Keratinocyte (primary cell): ENCODE measurements at regions not wholly inside any gene's neighbourhood (a gene's known extent, or its start where the extent isn't known, plus 50 kb on each side); places are given as distances from the start of the nearest gene placed in this dataset.

Source experiments
- DNase-seq: peaks from one replicate; pipeline ENCODE4 v3.0.0-alpha.2; 2011; ENCODE audit warnings: low read depth, missing footprints, low spot score
- FAIRE-seq: peaks from 2 replicates; lab custom pipeline; 2011; peaks lifted over from hg19 to GRCh38; lab: Jason Lieb, UNC
- H2AFZ ChIP-seq: 2 replicates; pipeline ENCODE4 v1.6.0; 2012; ENCODE audit warnings: low read length, control low read depth, inconsistent platforms; ENCODE audit not compliant: control insufficient read depth
- H3K27ac ChIP-seq: 2 replicates; pipeline ENCODE4 v1.5.1; 2011; ENCODE audit warnings: low read length; ENCODE audit not compliant: control insufficient read depth, insufficient read depth
- H3K27me3 ChIP-seq: 3 replicates; pipeline ENCODE4 v1.6.0; 2011; ENCODE audit warnings: low read length; ENCODE audit not compliant: control insufficient read depth, insufficient read depth; ENCODE audit errors: extremely low read depth
- H3K36me3 ChIP-seq, 2 experiments: 2 replicates in 1 of 2; 3 replicates in 1 of 2; pipeline ENCODE4 v1.5.1; 2011; ENCODE audit warnings: low read length in 2 of 2, mild to moderate bottlenecking in 1 of 2; ENCODE audit not compliant: control insufficient read depth in 2 of 2, insufficient read depth in 2 of 2; ENCODE audit errors: extremely low read depth in 1 of 2
- H3K4me1 ChIP-seq: 3 replicates; pipeline ENCODE4 v1.5.1; 2011; ENCODE audit warnings: low read length; ENCODE audit not compliant: control insufficient read depth, insufficient read depth; ENCODE audit errors: extremely low read depth
- H3K4me2 ChIP-seq: 3 replicates; pipeline ENCODE4 v1.6.0; 2011; ENCODE audit warnings: low read depth, low read length; ENCODE audit not compliant: control insufficient read depth, insufficient read depth; ENCODE audit errors: extremely low read depth
- H3K4me3 ChIP-seq, 3 experiments: fragments of 200-600 bp in 1 of 3; sonication (generic) in 1 of 3; 2 replicates in 2 of 3; 3 replicates in 1 of 3; pipeline ENCODE4 v1.5.1; 2011 to 2016; ENCODE audit warnings: low read length in 3 of 3, mild to moderate bottlenecking in 3 of 3, control low read depth in 2 of 3, inconsistent platforms in 1 of 3, low read depth in 1 of 3, mixed read lengths in 1 of 3, mixed run types in 1 of 3, moderate library complexity in 1 of 3; ENCODE audit not compliant: control insufficient read depth in 2 of 3, insufficient read depth in 2 of 3; ENCODE audit errors: extremely low read depth in 1 of 3
- H3K79me2 ChIP-seq: 2 replicates; pipeline ENCODE4 v1.6.0; 2012; ENCODE audit warnings: low read length; ENCODE audit not compliant: control insufficient read depth, insufficient read depth
- H3K9ac ChIP-seq: 3 replicates; pipeline ENCODE4 v1.6.0; 2011; ENCODE audit warnings: low read length; ENCODE audit not compliant: control insufficient read depth, insufficient read depth; ENCODE audit errors: extremely low read depth
- H3K9me1 ChIP-seq: 3 replicates; pipeline ENCODE4 v1.6.0; 2011; ENCODE audit warnings: low read length; ENCODE audit not compliant: control insufficient read depth, insufficient read depth; ENCODE audit errors: extremely low read depth
- H3K9me3 ChIP-seq: 2 replicates; pipeline ENCODE4 v1.5.1; 2012; ENCODE audit warnings: low read depth, low read length; ENCODE audit not compliant: control insufficient read depth
- H4K20me1 ChIP-seq: 3 replicates; pipeline ENCODE4 v1.6.0; 2011; ENCODE audit warnings: low read length; ENCODE audit not compliant: control insufficient read depth, insufficient read depth; ENCODE audit errors: extremely low read depth
- CTCF ChIP-seq, 3 experiments: IDR thresholded peaks in 1 of 3; conservative IDR thresholded peaks in 1 of 3; optimal IDR thresholded peaks in 1 of 3; 2 replicates in 2 of 3; 3 replicates in 1 of 3; pipeline versions ENCODE3 to v1.5.1; 2011; ENCODE audit warnings: low read length in 3 of 3, mild to moderate bottlenecking in 3 of 3, moderate library complexity in 2 of 3, control low read depth in 1 of 3, inconsistent platforms in 1 of 3; ENCODE audit not compliant: insufficient read depth in 2 of 3; ENCODE audit errors: extremely low read depth in 1 of 3
- EZH2 ChIP-seq: IDR thresholded peaks from one replicate; pipeline ENCODE4 v1.6.1; 2012; ENCODE audit warnings: inconsistent platforms, mild to moderate bottlenecking, low read length, moderate library complexity
- dilution Hi-C: fragments of 300-500 bp; cut with MboI; formaldehyde crosslinking; loops from one replicate; pipeline ENCODE4 v1.7.0; 2020; ENCODE audit warnings: low sequenced_read_pairs; ENCODE audit not compliant: extremely low pct_ligation_motif_present

GRCh38 chr3:177349384-177349783 lies 152.1 kb upstream of the TBL1XR1 start:
- dilution Hi-C loops: no loop called here
- no peak for TF ChIP-seq EZH2
- no peak for TF ChIP-seq CTCF (optimal IDR thresholded peaks at IDR 0.05 in 1 of 3, IDR thresholded peaks at IDR 0.05 in 1 of 3, conservative IDR thresholded peaks at IDR 0.05 in 1 of 3; ENCODE audit: extremely low read depth in 1 of 3, insufficient read depth in 2 of 3, low read length in 3 of 3)
- Histone ChIP-seq H3K9ac (no peak overlapping the region), H2AFZ (no peak overlapping the region), H3K9me1 (no peaks in the 10 kb centered on the region), H3K27me3 (no peaks in the 10 kb centered on the region), H3K4me3 (no peak overlapping the region), H3K4me1 (peaks cover 37% of the 10 kb centered on the region), H3K9me3 (no peaks in the 10 kb centered on the region), H4K20me1 (no peaks in the 10 kb centered on the region), H3K36me3 (no peaks in the 10 kb centered on the region), H3K79me2 (no peaks in the 10 kb centered on the region), H3K27ac (no peak overlapping the region), H3K4me2 (no peak overlapping the region)
- FAIRE-seq: no peak
- no peak for DNase-seq

GRCh38 chr3:177350121-177350520 lies 152.8 kb upstream of the TBL1XR1 start:
- Histone ChIP-seq H3K4me1 (peaks cover 34% of the 10 kb centered on the region), H3K36me3 (no peaks in the 10 kb centered on the region), H3K4me3 (no peak overlapping the region), H3K4me2 (no peak overlapping the region), H3K27me3 (no peaks in the 10 kb centered on the region), H2AFZ (peak overlapping the region; percentile 66), H3K9ac (no peak overlapping the region), H3K27ac (peak overlapping the region; percentile 53), H4K20me1 (no peaks in the 10 kb centered on the region), H3K9me1 (no peaks in the 10 kb centered on the region), H3K79me2 (no peaks in the 10 kb centered on the region), H3K9me3 (no peaks in the 10 kb centered on the region)
- DNase-seq: no peak
- dilution Hi-C loops: no loop called here
- FAIRE-seq: no peak
- TF ChIP-seq CTCF (optimal IDR thresholded peaks at IDR 0.05 in 1 of 3, IDR thresholded peaks at IDR 0.05 in 1 of 3, conservative IDR thresholded peaks at IDR 0.05 in 1 of 3; ENCODE audit: extremely low read depth in 1 of 3, insufficient read depth in 2 of 3, low read length in 3 of 3): no peak
- TF ChIP-seq EZH2: no peak
